NCI-H146 treated with DMSO at 0.1 percent for 48 hours (cell line): ENCODE measurements at regions not wholly inside any gene's neighbourhood (a gene's known extent, or its start where the extent isn't known, plus 50 kb on each side); places are given as distances from the start of the nearest gene placed in this dataset.

Experiments used
- DNase-seq: peaks from one replicate; lab custom pipeline; 2025; ENCODE audit not compliant: unreplicated experiment; lab: John Stamatoyannopoulos, UW

DNA sequence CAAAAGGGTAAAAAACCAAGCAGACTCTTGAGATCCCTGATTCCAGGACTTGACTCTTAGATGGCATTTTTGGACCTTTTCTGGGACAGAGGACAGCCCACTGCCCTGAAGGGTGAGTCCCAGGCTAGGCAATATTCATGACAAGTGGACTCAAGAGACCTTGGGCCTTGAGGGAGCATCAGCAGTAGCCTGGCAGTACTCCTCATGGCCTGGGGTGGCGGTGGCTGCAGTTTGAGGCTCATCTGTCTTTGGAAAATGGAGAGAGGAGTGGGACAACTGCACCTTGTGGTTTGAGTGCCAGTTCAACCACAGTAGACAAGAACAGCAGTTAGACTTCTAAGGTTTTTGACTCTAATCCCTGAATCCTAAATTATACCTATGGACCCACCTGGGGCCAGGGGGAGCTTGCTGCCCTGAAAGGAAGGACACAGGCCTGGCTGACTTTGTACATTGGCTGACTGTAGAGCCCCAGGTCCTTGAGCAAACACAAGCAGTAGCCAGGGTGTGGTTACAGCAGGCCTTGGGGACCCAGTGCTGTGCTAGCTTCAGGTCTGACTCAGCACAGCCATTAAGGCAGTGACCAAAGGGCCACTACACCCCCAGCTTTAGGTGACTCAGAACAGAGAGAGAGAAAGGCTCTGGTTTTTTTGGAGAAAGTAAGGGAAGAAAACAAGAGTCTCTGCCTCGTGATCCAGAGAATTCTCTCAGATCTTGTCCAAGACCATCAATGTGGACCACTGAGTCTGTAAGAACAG is 1023.2 kb downstream of the KCNT2 start:
- no peak for DNase-seq

DNA sequence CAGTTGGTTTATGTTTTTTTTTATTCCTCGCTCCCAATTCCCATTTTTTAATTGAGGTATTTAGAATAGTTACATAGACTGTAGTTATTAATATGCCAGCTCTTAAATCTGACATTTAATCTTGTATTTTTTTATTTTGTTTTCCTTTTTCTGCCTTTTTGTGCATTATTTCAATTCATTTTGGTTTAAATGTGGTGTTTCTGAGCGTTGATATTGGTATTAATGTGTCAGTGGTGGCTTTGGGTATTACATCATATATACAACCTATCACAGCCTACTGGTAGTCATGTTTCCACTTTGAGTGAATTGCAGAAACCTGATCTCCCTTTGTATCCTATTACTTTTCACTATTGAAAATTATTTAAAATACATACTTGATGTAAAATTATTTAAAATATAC is 1027.3 kb downstream of the KCNT2 start:
- no peak for DNase-seq

DNA sequence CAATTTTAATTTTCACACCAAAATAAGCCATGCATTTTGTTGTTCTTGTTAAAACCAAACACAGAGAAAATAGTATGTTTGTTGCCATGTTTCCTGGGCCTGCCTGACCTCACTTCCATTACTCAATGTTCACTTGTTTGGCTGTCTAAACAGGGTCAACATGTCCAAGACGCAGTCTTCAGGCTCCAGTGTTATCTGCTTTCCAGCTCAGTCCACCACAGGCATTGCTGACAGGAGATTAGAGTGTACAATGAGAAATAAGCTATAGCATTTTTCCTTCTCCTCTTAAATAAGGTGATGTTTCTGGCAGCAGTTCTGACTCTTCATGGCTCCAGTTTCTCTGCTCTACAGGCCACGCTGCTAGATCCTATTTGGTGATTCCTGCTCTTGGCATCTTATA is 1030.5 kb downstream of the KCNT2 start:
- no peak for DNase-seq

DNA sequence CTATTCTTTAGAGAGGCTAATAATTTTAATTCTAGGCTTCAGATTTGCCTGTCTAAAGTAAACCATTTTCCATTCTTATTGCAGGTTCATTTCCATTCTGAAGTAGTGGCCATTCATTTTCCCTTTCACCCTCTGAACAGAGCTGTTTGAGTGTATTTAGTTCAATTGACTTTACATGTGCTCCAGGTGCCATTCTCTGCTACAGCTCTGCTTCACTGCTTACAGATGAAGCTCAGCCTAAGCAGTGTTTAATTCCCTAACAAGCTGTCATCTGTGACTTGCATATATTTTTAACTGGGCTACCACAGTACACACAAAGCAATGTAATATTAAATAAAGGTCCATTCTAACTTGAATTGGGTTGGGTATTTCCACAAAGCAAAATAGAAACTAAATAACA is 1031.6 kb downstream of the KCNT2 start:
- DNase-seq, result no peak

DNA sequence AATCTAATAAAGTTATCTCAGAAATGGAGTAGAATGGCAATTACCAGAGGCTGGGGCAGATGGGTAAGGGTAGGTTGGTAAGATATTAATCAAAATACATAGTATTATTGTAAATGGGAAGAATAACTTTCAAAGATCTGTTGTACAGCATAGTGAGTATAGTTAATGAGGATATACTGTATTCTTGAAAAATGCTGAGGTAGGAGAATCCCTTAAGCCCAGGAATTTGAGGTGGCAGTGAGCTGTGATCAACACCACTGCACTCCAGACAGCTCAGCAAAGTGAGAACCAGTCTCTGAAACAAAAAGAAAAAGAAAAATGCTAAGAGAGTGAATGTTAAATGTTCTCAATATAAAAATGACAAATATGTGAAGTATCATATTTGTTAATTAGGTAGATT is 1033.7 kb downstream of the KCNT2 start:
- no peak for DNase-seq

DNA sequence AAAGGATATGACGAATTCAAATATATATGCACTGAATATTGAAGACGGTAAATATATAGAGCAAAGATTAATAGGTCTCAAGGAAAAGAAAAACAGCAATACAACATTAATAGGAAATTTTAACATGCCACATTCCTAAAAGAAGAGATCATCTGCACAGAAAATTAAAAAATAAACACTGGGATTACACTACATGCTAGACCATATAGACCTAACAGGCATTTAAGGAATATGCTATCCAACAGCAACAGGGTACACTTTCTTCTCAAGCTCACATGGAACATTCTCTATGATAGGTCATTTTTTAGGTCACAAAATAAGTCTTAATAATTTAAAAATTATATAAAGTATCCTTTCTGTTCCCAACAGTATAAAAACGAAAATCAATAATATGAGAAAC is 1038.3 kb downstream of the KCNT2 start:
- DNase-seq, result no peak

DNA sequence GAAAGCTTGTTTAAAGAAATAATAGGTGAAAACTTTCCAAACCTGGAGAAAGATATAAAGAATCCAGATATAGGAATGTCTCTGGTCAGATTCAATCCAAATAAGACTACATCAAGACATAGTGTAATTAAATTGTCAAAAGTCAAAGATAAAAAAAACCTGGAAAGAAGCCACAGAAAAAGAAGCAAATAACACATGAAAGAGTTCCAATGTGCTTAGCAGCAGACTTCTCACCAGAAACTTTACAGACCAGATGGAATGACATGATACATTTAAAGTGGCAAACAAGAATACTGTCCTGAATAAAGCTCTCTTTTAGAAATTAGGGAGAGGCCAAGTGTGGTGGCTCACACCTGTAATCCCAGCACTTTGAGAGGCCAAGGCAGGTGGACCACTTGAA is 1039.9 kb downstream of the KCNT2 start:
- DNase-seq, result no peak

DNA sequence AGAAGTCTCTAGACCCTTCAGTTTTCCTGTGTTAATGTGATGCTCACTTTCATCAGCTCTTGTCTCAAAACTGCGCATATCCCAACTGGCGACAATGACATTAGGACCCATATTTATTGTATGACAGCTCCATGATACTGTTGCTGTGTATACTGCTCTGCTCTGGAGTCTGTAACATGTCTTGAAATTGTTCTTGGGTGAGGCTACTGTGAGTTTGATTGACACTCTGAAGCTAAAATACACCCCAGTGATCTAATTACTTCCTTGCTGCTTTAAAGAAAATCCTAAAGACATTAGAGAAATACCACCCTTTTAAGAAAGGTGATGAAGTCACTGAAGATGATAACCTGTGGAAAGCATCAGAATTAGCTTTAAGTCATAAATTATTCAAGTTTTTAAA is 1046.2 kb downstream of the KCNT2 start:
- DNase-seq, result no peak

DNA sequence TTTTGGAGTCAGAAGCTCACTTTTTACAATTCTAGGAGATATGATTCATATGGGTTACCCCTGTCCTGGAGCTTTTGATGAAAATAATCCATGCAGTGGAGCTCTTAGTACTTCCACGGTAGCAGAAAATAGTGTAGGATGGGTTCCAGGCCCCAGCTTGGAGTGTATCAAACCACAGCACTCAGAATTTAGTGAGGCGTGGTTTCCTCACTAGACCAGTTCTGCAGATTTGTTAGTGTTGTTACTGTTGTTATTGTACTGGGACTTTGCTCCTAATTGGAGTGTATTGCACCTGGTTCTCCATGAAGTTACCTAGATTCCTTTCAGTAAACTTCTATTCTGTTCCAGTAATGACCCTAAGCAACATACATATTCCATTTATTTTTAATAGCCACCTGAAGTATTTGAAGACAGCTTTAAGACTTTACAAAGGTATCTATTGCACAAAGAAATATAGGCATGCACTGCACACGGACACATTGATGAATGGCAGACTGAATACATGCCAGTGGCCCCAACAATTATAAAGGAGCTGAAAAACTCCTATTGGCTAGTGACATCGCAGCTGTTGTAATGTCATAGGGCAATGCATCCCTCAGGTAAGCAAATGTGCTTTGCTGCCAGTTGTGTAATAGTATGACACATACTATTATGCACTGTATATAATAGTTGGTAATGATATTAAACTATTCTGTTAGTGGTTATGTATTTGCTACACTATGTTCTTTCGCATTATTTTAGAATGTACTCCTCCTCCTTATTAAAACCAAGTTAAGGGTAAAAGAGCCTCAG is 1058.0 kb downstream of the KCNT2 start:
- DNase-seq, result no peak

DNA sequence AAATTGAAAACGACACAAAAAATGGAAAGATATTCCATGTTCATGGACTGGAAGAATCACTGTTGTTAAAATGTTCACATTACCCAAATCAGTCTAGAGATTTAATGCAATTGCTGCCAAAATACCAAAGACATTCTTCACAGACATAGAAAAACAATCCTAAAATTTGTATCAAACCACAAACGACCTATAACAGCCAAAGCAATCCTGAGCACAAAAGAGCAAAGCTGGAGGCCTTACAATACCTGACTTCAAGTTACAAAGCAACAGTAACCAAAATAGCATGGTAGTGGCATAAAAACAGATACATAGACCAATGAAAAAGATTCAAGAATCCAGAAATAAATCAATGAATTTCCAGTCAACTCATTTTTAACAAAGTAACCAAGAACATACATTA is 1077.3 kb downstream of the KCNT2 start:
- DNase-seq, result no peak

DNA sequence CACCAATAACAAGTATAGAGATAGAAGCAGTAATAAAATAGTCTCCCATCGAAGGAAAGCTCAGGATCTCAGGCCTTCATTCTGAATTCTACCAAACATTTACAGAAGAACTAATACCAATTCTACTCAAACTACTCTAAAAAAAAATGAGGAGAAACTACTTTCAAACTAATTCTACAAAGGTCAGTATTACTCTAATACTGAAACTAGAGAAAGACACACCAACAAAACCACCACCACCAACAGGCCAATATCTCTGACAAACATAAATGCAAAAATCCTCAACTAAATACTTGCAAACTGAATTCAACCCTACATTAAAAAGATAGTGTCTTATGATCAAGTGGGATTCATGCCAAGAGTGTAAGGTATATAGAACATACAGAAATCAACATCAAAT is 1078.4 kb downstream of the KCNT2 start:
- no peak for DNase-seq

DNA sequence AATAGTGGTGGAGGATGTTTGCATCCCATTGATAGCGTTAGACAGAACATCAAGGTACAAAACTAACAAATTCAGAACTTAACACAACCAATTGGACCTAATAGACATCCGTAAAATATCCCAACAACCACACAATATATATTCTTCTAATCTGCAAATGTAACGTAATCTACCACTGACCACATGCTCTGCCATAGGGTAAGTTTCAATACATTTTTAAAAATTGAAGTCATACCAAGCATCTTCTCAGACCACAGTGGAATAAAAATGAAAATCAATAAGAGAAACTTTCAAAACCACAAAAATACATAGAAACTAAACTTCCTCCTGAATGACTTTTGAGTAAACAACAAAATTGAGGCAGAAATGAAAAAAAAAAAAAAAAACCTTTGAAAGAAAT is 1087.5 kb downstream of the KCNT2 start:
- DNase-seq, result no peak

DNA sequence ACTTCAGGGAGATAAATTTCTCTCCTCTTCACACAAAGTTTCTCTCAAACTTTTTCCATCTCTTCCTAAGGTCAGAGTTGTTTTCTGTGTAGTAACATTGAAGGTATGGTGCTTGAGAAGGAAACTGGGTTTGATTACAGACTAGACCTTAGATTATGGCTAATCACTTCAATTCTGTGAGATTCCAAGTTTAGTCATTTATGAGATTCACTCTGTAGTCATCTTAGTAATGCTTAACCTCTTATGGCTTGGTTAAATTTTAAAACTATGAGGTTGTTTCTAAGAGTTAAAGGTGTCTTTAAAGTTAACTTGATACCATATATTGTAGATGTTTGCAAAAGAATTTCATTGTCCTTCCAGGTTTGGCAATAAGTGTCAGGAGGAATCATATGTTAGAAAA is 1092.2 kb downstream of the KCNT2 start:
- no peak for DNase-seq

DNA sequence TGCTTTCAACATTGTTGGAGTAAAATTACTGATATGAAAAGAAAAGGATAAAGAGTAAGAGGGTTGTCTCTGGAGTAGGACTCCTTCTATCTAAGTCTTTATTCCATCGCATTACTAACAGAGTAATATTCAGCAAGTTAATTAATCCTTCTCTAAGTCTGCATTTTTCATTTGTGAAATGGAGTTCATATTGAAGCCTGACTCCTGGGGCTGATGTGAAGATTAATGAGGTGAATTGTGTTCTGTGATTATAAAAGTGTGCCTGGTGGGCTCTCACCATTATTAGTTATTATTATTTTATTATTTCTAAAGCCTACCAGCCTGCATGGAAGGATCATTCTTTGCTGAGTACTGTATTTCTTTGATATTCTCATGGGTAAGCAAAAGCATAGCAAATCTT is 1096.7 kb downstream of the KCNT2 start:
- DNase-seq, result no peak

DNA sequence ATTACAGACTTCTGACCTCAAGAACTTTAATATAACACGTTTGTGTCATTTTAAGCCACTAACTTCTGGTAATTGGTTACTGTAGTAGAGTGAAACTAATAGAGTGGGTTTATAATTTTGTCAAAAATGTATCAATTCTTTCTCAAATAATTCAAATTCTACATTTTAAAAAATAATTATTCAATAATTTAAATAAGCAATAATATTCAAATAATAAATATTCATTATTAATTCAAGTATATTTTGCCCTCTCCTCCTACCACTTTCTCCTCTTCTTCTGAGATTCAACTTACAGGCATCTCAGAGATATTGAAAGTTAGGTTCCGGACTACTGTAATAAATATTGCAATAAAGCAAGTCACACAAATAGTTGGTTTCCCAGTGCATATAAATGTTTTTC is 1107.1 kb downstream of the KCNT2 start:
- no peak for DNase-seq

DNA sequence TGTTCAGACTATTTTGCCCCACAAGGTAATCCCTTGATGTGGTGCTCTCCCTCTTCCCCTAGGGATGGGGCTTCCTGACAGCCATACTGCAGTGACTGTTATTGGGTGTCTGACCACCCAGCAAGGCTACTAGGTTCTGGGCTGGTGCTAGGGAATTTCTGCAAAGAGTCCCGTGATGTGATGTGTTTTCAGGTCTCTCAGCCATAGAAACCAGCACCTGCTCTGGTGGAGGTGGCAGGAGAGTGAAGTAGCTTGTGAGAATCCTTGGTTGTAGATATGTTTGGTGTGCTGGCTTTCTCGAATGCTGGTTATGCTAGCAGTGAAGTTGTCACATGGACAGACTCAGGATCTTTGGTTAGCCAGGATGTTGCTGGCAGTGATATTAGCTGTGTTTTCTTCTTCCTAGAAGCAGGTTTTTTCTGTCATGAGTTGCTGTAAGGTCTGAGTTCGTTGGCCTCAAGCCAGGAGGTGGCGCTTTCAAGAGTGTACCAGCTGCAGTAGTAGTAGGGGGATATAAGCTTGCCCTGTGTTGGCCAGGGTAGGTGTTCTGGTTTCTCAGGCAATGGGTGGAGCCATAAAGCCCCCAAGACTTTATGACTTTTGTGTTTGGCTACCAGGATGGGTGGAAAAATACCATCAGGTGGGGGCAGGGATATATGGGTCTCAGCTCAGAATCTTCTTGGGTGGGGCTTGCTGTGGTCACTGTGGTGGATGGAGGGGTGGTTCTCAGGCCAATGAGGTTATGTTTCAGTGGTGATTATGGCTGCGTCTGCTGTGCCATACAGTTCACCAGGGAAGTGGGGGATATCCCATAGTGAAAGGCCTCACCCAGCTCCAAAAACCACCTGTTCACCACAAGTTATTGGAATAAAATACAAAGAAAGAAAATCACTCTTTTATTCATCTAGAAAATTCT is 1112.3 kb downstream of the KCNT2 start:
- DNase-seq, result no peak

DNA sequence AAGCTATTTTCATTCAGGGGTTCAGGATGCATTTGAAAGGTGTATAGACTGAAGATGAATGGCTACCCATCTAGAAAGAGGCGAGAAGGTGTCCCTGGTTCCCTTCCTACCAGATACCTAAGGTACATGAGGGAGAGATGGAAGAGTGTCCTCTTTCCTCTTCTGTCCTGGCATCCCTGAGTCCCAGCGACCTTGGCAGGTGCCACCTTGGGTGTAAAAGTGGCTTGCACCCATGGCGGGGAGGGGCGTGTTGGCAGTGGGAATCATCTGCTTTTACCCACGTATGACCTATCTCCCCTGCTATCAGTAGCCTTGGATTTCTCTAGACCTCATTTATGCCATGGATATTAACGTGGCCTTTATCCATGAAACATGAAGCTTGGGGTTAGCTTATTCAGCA is 1126.1 kb downstream of the KCNT2 start:
- DNase-seq, result no peak

DNA sequence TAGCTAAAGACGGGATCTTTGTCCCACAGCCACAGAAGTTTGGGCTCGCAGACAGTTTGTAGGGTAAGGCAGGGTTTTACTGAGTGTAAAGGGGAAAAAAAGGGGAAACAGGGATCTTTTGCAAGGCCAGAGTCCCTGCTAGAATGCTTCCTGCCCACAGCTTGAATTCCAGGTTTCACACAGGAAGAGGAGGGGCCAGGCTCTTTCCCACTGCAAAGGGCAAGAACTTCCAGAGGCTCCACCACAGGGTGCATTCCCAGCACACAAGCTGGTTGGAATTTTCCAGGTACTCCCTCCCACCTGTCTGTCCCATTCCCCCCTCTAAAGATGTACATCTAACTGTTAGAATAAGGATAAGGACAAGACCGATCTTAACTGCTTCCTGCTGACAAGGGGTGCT is 1126.9 kb downstream of the KCNT2 start:
- DNase-seq, result no peak

DNA sequence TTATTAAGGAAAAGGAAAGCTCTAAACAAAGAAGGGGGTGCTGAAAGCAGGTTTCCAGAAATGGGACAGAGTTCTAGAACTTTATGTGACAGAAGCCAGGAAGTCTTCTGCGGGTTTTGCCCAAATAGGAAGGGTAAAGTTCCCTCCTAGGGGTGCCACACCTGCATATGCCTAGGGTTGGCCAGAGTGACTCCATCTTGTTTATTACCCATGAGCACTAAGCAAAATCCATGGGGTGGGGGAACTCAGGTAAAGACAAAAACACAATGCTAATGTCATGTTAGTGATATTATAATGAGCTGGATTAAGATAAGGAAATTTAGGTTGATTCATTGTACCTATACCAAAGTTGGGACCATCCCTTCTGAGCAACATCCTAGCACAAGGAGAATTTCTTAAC is 1132.7 kb downstream of the KCNT2 start:
- no peak for DNase-seq

DNA sequence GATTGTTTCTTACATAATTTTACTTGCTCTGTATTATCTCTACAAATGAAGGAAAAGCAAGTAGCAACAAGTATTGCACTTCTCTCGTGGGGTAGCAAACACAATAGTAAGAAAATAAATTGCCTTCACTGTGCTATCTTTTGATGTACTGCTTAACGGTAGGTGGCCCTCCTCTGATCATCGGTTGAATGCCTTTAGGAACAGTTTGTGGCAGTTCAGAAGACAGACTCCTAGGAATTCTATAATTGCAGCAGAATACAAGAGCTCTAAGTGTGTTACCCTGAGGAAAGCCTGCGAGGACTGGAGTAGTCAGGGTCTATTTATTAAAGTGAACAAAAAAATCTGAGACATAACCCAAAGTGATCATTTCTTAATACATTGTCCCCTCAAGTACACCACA is 1135.9 kb downstream of the KCNT2 start:
- DNase-seq, result no peak

DNA sequence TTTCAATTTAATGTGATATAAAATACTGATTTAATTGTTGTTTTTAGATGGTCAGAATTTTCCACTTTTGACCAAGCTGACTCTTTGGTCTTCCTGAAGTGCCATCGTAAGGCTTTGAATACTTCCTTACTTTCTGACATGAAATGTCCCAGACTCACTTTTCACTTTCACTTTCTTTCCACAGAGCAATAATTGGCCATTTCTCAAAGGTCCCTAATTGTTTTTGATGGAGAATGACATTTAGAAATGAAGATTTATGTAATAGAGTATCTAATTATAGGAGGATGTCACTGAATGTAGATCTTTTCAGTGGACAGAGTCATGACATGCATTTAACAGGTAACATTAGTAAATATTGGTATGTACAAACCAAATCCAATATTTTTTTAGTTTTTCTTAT is 1141.6 kb downstream of the KCNT2 start:
- DNase-seq, result no peak

DNA sequence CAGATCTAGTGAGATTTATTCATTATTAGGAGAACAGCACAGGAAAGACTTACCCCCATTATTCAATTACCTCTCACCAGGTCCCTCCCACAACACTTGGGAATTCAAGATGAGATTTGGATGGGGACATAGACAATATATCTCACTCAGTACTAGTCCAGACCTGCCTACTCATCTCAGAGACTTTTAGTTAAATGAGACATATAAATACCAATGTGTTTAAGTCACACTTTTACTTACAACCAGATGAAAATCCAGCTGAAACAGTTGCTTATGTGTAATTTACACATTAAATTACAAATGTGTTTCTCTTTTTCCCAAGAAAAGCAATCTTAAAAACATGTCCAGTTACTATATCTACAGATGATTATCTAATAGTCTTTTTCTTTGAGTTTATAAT is 1145.6 kb downstream of the KCNT2 start:
- DNase-seq, result no peak
